SK-N-SH treated with all-trans-retinoic acid at 6 μM for 48 hours (cell line): ENCODE measurements at regions not wholly inside any gene's neighbourhood (a gene's known extent, or its start where the extent isn't known, plus 50 kb on each side); places are given as distances from the start of the nearest gene placed in this dataset.

Experiments
- ATAC-seq: fragments of 200-7000 bp; cut with Tn5 transposase; 3 replicates; pipeline ENCODE4 v1.9.1; 2020; ENCODE audit warnings: mild to moderate bottlenecking, moderate library complexity
- BACH2 ChIP-seq: fragments of 250-450 bp; sonication (Bioruptor Pico); IDR thresholded peaks from 2 replicates; pipeline ENCODE4 v1.9.0; 2021; ENCODE audit warnings: mild to moderate bottlenecking, borderline replicate concordance
- CSDC2 ChIP-seq: fragments of 250-450 bp; sonication (Bioruptor Pico); IDR thresholded peaks from 2 replicates; pipeline ENCODE4 v1.5.0; 2020; ENCODE audit warnings: mild to moderate bottlenecking, moderate library complexity
- ESRRG ChIP-seq: fragments of 250-450 bp; sonication (Bioruptor Pico); IDR thresholded peaks from 2 replicates; pipeline ENCODE4 v1.6.1; 2021; ENCODE audit warnings: mild to moderate bottlenecking
- ISL1 ChIP-seq: fragments of 250-450 bp; sonication (Bioruptor Pico); IDR thresholded peaks from 2 replicates; pipeline ENCODE4 v2.1.2; 2022; ENCODE audit warnings: mild to moderate bottlenecking, moderate library complexity
- OSR1 ChIP-seq: fragments of 250-450 bp; sonication (Bioruptor Pico); IDR thresholded peaks from 2 replicates; pipeline ENCODE4 v1.8.0; 2022; ENCODE audit warnings: moderate library complexity, mild to moderate bottlenecking, inconsistent platforms
- POU6F1 ChIP-seq: fragments of 250-450 bp; sonication (Bioruptor Pico); IDR thresholded peaks from 2 replicates; pipeline ENCODE4 v1.8.0; 2021; ENCODE audit warnings: low read depth, mild to moderate bottlenecking, moderate library complexity, borderline replicate concordance
- PPARA ChIP-seq: fragments of 250-450 bp; sonication (Bioruptor Pico); IDR thresholded peaks from 2 replicates; pipeline ENCODE4 v1.5.0; 2020; ENCODE audit warnings: mild to moderate bottlenecking, borderline replicate concordance
- RARB ChIP-seq: fragments of 250-450 bp; sonication (Bioruptor Pico); IDR thresholded peaks from 2 replicates; pipeline ENCODE4 v1.8.0; 2021; ENCODE audit warnings: mild to moderate bottlenecking, moderate library complexity
- TCF4 ChIP-seq: fragments of 250-450 bp; sonication (Bioruptor Pico); IDR thresholded peaks from 2 replicates; pipeline ENCODE4 v1.8.0; 2021; ENCODE audit warnings: mild to moderate bottlenecking, moderate library complexity, borderline replicate concordance
- TOX ChIP-seq: fragments of 250-450 bp; sonication (Bioruptor Pico); IDR thresholded peaks from 2 replicates; pipeline ENCODE4 v1.8.0; 2021; ENCODE audit warnings: mild to moderate bottlenecking, moderate library complexity, borderline replicate concordance
- ZFP3 ChIP-seq: fragments of 250-450 bp; sonication (Bioruptor Pico); IDR thresholded peaks from 2 replicates; pipeline ENCODE4 v1.5.0; 2020; ENCODE audit warnings: mild to moderate bottlenecking, moderate library complexity
- ZFP30 ChIP-seq: fragments of 450-650 bp; formaldehyde crosslinking; IDR thresholded peaks from 2 replicates; pipeline ENCODE4 v1.5.0; 2022; ENCODE audit warnings: mild to moderate bottlenecking, moderate library complexity
- ZNF565 ChIP-seq: fragments of 450-650 bp; formaldehyde crosslinking; conservative IDR thresholded peaks from 2 replicates; pipeline ENCODE4 v1.5.0; 2020; ENCODE audit warnings: low read depth, mild to moderate bottlenecking, moderate library complexity
- ZNF70 ChIP-seq: fragments of 450-650 bp; formaldehyde crosslinking; IDR thresholded peaks from 2 replicates; pipeline ENCODE4 v1.5.0; 2020; ENCODE audit warnings: mild to moderate bottlenecking, moderate library complexity
- ZNF8 ChIP-seq: fragments of 450-650 bp; formaldehyde crosslinking; IDR thresholded peaks from 2 replicates; pipeline ENCODE4 v1.5.0; 2020; ENCODE audit warnings: mild to moderate bottlenecking, moderate library complexity
- TF ChIP-seq, protein P1 (sequence below): fragments of 250-450 bp; sonication (Bioruptor Pico); IDR thresholded peaks from 2 replicates; pipeline ENCODE4 v1.5.1; 2020; ENCODE audit warnings: low read depth, mild to moderate bottlenecking, moderate library complexity
- TF ChIP-seq, protein P2 (sequence below): fragments of 250-450 bp; sonication (Bioruptor Pico); IDR thresholded peaks from 2 replicates; pipeline ENCODE4 v1.5.1; 2021; ENCODE audit warnings: mild to moderate bottlenecking, moderate library complexity
- TF ChIP-seq, protein P3 (sequence below): fragments of 250-450 bp; sonication (Bioruptor Pico); IDR thresholded peaks from 2 replicates; pipeline ENCODE4 v1.5.0; 2020; ENCODE audit warnings: mild to moderate bottlenecking, moderate library complexity
- TF ChIP-seq, protein P4 (sequence below): fragments of 250-450 bp; sonication (Bioruptor Pico); IDR thresholded peaks from 2 replicates; pipeline ENCODE4 v1.8.0; 2020; ENCODE audit warnings: mild to moderate bottlenecking, moderate library complexity, borderline replicate concordance

GRCh38 chr9:81244631-81245030, 444.7 kb downstream of the TLE1 start:
- ATAC-seq, result no peak
- TF ChIP-seq ZNF70, result no peak
- no peak for TF ChIP-seq CSDC2

DNA sequence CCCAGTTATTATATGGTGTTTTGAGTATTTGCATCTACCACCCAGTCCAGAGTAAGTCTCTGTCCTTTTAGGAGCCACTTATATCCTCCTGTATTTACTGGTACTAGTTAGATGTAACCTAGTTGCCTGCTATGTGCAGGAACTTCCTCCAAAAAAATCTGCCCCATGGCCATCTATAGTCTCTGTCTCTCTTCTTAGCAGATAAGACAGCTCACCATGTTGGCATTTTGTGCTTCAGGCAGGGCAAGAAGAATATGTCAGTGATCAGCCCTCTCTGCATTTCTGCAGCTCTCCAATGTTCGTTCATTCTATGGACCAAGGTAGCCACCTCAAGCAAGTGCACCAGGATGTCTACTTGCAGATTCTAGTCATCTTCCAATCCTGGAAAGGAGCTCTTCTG, 446.5 kb downstream of the TLE1 start:
- TF ChIP-seq ZFP30 (CRISPR knock-in tag) (no peak), ZNF565 (CRISPR knock-in tag) (no peak), ZFP3 (no peak), TCF4 (no peak), ISL1 (CRISPR knock-in tag) (no peak), POU6F1 (CRISPR knock-in tag) (no peak), ZNF8 (CRISPR knock-in tag) (no peak), ZNF70 (no peak), TOX (CRISPR knock-in tag) (no peak), OSR1 (CRISPR knock-in tag) (no peak), PPARA (no peak), CSDC2 (no peak)
- TF ChIP-seq, protein P1, sequence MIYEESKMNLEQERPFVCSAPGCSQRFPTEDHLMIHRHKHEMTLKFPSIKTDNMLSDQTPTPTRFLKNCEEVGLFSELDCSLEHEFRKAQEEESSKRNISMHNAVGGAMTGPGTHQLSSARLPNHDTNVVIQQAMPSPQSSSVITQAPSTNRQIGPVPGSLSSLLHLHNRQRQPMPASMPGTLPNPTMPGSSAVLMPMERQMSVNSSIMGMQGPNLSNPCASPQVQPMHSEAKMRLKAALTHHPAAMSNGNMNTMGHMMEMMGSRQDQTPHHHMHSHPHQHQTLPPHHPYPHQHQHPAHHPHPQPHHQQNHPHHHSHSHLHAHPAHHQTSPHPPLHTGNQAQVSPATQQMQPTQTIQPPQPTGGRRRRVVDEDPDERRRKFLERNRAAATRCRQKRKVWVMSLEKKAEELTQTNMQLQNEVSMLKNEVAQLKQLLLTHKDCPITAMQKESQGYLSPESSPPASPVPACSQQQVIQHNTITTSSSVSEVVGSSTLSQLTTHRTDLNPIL, result no peak
- TF ChIP-seq, protein P2, sequence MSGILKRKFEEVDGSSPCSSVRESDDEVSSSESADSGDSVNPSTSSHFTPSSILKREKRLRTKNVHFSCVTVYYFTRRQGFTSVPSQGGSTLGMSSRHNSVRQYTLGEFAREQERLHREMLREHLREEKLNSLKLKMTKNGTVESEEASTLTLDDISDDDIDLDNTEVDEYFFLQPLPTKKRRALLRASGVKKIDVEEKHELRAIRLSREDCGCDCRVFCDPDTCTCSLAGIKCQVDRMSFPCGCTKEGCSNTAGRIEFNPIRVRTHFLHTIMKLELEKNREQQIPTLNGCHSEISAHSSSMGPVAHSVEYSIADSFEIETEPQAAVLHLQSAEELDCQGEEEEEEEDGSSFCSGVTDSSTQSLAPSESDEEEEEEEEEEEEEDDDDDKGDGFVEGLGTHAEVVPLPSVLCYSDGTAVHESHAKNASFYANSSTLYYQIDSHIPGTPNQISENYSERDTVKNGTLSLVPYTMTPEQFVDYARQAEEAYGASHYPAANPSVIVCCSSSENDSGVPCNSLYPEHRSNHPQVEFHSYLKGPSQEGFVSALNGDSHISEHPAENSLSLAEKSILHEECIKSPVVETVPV, result no peak
- TF ChIP-seq, protein P3, sequence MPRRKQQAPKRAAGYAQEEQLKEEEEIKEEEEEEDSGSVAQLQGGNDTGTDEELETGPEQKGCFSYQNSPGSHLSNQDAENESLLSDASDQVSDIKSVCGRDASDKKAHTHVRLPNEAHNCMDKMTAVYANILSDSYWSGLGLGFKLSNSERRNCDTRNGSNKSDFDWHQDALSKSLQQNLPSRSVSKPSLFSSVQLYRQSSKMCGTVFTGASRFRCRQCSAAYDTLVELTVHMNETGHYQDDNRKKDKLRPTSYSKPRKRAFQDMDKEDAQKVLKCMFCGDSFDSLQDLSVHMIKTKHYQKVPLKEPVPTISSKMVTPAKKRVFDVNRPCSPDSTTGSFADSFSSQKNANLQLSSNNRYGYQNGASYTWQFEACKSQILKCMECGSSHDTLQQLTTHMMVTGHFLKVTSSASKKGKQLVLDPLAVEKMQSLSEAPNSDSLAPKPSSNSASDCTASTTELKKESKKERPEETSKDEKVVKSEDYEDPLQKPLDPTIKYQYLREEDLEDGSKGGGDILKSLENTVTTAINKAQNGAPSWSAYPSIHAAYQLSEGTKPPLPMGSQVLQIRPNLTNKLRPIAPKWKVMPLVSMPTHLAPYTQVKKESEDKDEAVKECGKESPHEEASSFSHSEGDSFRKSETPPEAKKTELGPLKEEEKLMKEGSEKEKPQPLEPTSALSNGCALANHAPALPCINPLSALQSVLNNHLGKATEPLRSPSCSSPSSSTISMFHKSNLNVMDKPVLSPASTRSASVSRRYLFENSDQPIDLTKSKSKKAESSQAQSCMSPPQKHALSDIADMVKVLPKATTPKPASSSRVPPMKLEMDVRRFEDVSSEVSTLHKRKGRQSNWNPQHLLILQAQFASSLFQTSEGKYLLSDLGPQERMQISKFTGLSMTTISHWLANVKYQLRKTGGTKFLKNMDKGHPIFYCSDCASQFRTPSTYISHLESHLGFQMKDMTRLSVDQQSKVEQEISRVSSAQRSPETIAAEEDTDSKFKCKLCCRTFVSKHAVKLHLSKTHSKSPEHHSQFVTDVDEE (CRISPR knock-in tag), result no peak
- no peak for ATAC-seq

DNA sequence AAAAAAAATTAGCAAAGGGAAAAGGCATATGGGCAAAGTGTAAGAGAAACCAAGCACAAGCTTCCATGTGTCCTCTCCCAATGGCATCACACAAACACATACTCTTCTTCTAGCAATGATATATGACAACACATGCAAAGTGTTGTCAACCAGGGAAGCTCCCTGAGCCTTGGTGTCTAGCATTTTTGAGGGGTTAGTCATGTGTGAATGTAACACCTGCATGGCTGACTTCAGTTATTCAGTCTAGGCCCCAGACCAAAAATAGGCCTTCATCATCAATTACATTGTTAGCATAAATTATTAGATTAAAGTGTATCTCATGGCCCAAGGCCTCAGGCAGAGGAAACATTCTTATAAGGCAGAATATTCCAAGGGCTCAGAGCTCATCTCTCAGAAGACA, 450.0 kb downstream of the TLE1 start:
- ATAC-seq, result no peak
- TF ChIP-seq, protein P4, sequence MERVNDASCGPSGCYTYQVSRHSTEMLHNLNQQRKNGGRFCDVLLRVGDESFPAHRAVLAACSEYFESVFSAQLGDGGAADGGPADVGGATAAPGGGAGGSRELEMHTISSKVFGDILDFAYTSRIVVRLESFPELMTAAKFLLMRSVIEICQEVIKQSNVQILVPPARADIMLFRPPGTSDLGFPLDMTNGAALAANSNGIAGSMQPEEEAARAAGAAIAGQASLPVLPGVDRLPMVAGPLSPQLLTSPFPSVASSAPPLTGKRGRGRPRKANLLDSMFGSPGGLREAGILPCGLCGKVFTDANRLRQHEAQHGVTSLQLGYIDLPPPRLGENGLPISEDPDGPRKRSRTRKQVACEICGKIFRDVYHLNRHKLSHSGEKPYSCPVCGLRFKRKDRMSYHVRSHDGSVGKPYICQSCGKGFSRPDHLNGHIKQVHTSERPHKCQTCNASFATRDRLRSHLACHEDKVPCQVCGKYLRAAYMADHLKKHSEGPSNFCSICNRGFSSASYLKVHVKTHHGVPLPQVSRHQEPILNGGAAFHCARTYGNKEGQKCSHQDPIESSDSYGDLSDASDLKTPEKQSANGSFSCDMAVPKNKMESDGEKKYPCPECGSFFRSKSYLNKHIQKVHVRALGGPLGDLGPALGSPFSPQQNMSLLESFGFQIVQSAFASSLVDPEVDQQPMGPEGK (CRISPR knock-in tag), result no peak
- no peak for TF ChIP-seq ZNF70
- TF ChIP-seq ZNF8 (CRISPR knock-in tag), result no peak
- no peak for TF ChIP-seq BACH2 (CRISPR knock-in tag)
- TF ChIP-seq TOX (CRISPR knock-in tag), result no peak
- TF ChIP-seq ZFP3, result no peak
- TF ChIP-seq ESRRG, result no peak
- no peak for TF ChIP-seq RARB (CRISPR knock-in tag)
- no peak for TF ChIP-seq POU6F1 (CRISPR knock-in tag)
- TF ChIP-seq PPARA, result no peak
- no peak for TF ChIP-seq ZFP30 (CRISPR knock-in tag)
- no peak for TF ChIP-seq CSDC2
- no peak for TF ChIP-seq OSR1 (CRISPR knock-in tag)
- TF ChIP-seq, all 23 proteins: peak for 0
